K562 (cell line): ENCODE measurements at regions not wholly inside any gene's neighbourhood (a gene's known extent, or its start where the extent isn't known, plus 50 kb on each side); places are given as distances from the start of the nearest gene placed in this dataset.

Experiments used
- ATAC-seq: fragments of 200-7000 bp; cut with Tn5 transposase; 3 replicates; pipeline ENCODE4 v1.9.1; 2020; ENCODE audit warnings: moderate library complexity
- BruUV-seq: library from RNA; stranded (reverse); fragments of 400-500 nt; replicated peaks from 2 replicates; lab custom pipeline; 2021; lab: Mats Ljungman, UMichigan
- CTCF ChIA-PET: fragments of 300-600 bp; formaldehyde crosslinking; extraction: SDS; loops from one replicate; lab custom pipeline; 2021; ENCODE audit warnings: low intra/inter-chr PET ratio; lab: Yijun Ruan, JAX
- POLR2A ChIA-PET: fragments of 300-600, 350-650 bp; sonication (Branson Sonifier 250); formaldehyde crosslinking; extraction: SDS; loops from one replicate; lab custom pipeline; 2021; ENCODE audit warnings: antibody characterized with exemption, inconsistent platforms; lab: Yijun Ruan, JAX
- DNase-seq, 4 experiments: peaks; one replicate each; pipeline versions ENCODE4 v3.0.0 to v3.0.0-alpha.2; 2011 to 2018; ENCODE audit warnings: low spot score in 3 of 4, mixed read lengths in 3 of 4; ENCODE audit errors: extremely low read depth in 1 of 4
- FAIRE-seq: peaks from 2 replicates; lab custom pipeline; 2011; peaks lifted over from hg19 to GRCh38; lab: Jason Lieb, UNC
- H2AFZ ChIP-seq: 2 replicates; pipeline ENCODE4 v1.6.0; 2011; ENCODE audit warnings: low read depth, low read length, control low read depth, inconsistent platforms
- H3K27ac ChIP-seq: fragments of 200-600 bp; 3 replicates; pipeline ENCODE4 v1.8.0; 2011; ENCODE audit warnings: low read depth, mild to moderate bottlenecking, control low read depth, inconsistent platforms, low read length, moderate library complexity, mixed read lengths; ENCODE audit errors: extremely low read depth
- H3K27me3 ChIP-seq, 2 experiments: fragments of 300-600 bp in 1 of 2; 2 replicates in 1 of 2; 3 replicates in 1 of 2; pipeline versions ENCODE4 v1.6.0 to v1.8.0; 2011; ENCODE audit warnings: inconsistent platforms in 2 of 2, low read length in 2 of 2, mild to moderate bottlenecking in 1 of 2, mixed read lengths in 1 of 2, moderate library complexity in 1 of 2; ENCODE audit not compliant: control insufficient read depth in 2 of 2, insufficient read depth in 2 of 2
- H3K36me3 ChIP-seq: fragments of 300-600 bp; 3 replicates; pipeline ENCODE4 v1.8.0; 2011; ENCODE audit warnings: mild to moderate bottlenecking, low read length, inconsistent platforms; ENCODE audit not compliant: control insufficient read depth, insufficient read depth
- H3K4me1 ChIP-seq, 2 experiments: fragments of 200-600 bp in 1 of 2; replicated peaks in 1 of 2; 2 replicates in 1 of 2; 3 replicates in 1 of 2; pipeline versions ENCODE4 v1.5.1 to v1.8.0; 2011; ENCODE audit warnings: inconsistent platforms in 2 of 2, low read length in 2 of 2, mild to moderate bottlenecking in 1 of 2, mixed read lengths in 1 of 2, moderate library complexity in 1 of 2; ENCODE audit not compliant: control insufficient read depth in 2 of 2, insufficient read depth in 2 of 2
- H3K4me2 ChIP-seq: 2 replicates; pipeline ENCODE4 v1.6.1; 2011; ENCODE audit warnings: low read length, control low read depth, inconsistent platforms, mixed read lengths; ENCODE audit not compliant: insufficient read depth
- H3K4me3 ChIP-seq: fragments of 200-600 bp; sonication (generic), shearing (Covaris generic); 2 replicates; pipeline ENCODE4 v1.5.1; 2016; ENCODE audit warnings: control low read depth, inconsistent platforms
- H3K79me2 ChIP-seq: fragments of 200-600 bp; 3 replicates; pipeline ENCODE4 v1.8.0; 2011; ENCODE audit warnings: low read length, inconsistent platforms; ENCODE audit not compliant: control insufficient read depth, insufficient read depth
- H3K9ac ChIP-seq, 2 experiments: 2 replicates each; pipeline versions ENCODE4 v1.6.0 to v1.6.1; 2011; ENCODE audit warnings: low read depth in 2 of 2, low read length in 2 of 2, control low read depth in 1 of 2, inconsistent platforms in 1 of 2, mild to moderate bottlenecking in 1 of 2, mixed read lengths in 1 of 2; ENCODE audit not compliant: insufficient read depth in 1 of 2
- H3K9me1 ChIP-seq: one replicate; pipeline ENCODE4 v1.6.0; 2011; ENCODE audit warnings: inconsistent platforms, mild to moderate bottlenecking, low read length, moderate library complexity; ENCODE audit not compliant: control insufficient read depth, insufficient read depth
- H3K9me3 ChIP-seq: replicated peaks from 2 replicates; pipeline ENCODE4 v1.5.1; 2011; ENCODE audit warnings: low read depth, low read length, inconsistent platforms; ENCODE audit not compliant: control insufficient read depth, insufficient read depth
- H4K20me1 ChIP-seq: replicated peaks from 2 replicates; pipeline ENCODE4 v1.6.1; 2011; ENCODE audit warnings: low read length, inconsistent platforms, mixed read lengths; ENCODE audit not compliant: control insufficient read depth, insufficient read depth
- BACH1 ChIP-seq: fragments of 200-800 bp; sonication (Bioruptor generic); IDR thresholded peaks from 2 replicates; pipeline ENCODE4 v1.6.1; 2016; ENCODE audit warnings: missing genetic modification characterization, missing compliant biosample characterization
- CC2D1A ChIP-seq: fragments of 450-650 bp; IDR thresholded peaks from 2 replicates; pipeline ENCODE4 v1.6.1; 2017; ENCODE audit warnings: mild to moderate bottlenecking
- CEBPG ChIP-seq, 3 experiments: fragments of 200-800 bp in 1 of 3; sonication (Bioruptor generic) in 1 of 3; sonication (generic) in 1 of 3; formaldehyde crosslinking in 1 of 3; IDR thresholded peaks in 2 of 3; conservative IDR thresholded peaks in 1 of 3; 2 replicates each; pipeline versions ENCODE4 v1.6.1 to v1.8.0; 2016 to 2022; ENCODE audit warnings: missing compliant biosample characterization in 2 of 3, missing genetic modification characterization in 2 of 3, mild to moderate bottlenecking in 1 of 3, missing genetic modification reagents in 1 of 3
- COPS2 ChIP-seq: fragments of 450-650 bp; conservative IDR thresholded peaks from 2 replicates; pipeline ENCODE4 v1.6.1; 2016; ENCODE audit warnings: mild to moderate bottlenecking, moderate library complexity
- ESRRB ChIP-seq: fragments of 250-450 bp; sonication (Bioruptor Pico); IDR thresholded peaks from 2 replicates; pipeline ENCODE4 v1.5.0; 2020; ENCODE audit warnings: mild to moderate bottlenecking, moderate library complexity, borderline replicate concordance
- HEY1 ChIP-seq: fragments of 250-450 bp; sonication (Bioruptor Pico); IDR thresholded peaks from 2 replicates; pipeline ENCODE4 v1.5.0; 2020; ENCODE audit warnings: mild to moderate bottlenecking, moderate library complexity, borderline replicate concordance
- HNRNPUL1 ChIP-seq: fragments of 200-400 bp; formaldehyde crosslinking; IDR thresholded peaks from 2 replicates; pipeline ENCODE4 v1.6.1; 2017; ENCODE audit warnings: low read length
- NFYB ChIP-seq: IDR thresholded peaks from 2 replicates; pipeline ENCODE4 v1.6.1; 2011; ENCODE audit warnings: mild to moderate bottlenecking, moderate library complexity; ENCODE audit not compliant: insufficient read length; ENCODE audit errors: extremely low read depth
- RBM22 ChIP-seq: fragments of 200-400 bp; formaldehyde crosslinking; IDR thresholded peaks from 2 replicates; pipeline ENCODE4 v1.6.1; 2018; ENCODE audit warnings: low read length, low read depth; ENCODE audit not compliant: poor library complexity, severe bottlenecking
- STAG1 ChIP-seq: sonication (generic); formaldehyde crosslinking; IDR thresholded peaks from 2 replicates; pipeline ENCODE4 v1.5.0; 2020; ENCODE audit warnings: missing genetic modification reagents, borderline replicate concordance
- ZNF444 ChIP-seq: fragments of 250-450 bp; sonication (Bioruptor Pico); IDR thresholded peaks from 2 replicates; pipeline ENCODE4 v1.4.0; 2020; ENCODE audit warnings: mild to moderate bottlenecking, moderate library complexity
- ZNF584 ChIP-seq: fragments of 200-800 bp; sonication (Bioruptor generic); IDR thresholded peaks from 2 replicates; pipeline ENCODE4 v1.6.1; 2016; ENCODE audit warnings: low read depth, mild to moderate bottlenecking, missing genetic modification characterization, missing compliant biosample characterization
- ZNF717 ChIP-seq: fragments of 250-450 bp; sonication (Bioruptor Pico); IDR thresholded peaks from 2 replicates; pipeline ENCODE4 v1.5.0; 2021
- in situ Hi-C: fragments of 300-500 bp; cut with MboI; formaldehyde crosslinking; loops from 4 replicates; pipeline ENCODE4 v1.15.0; 2018; ENCODE audit warnings: inconsistent platforms, mixed read lengths
- intact Hi-C: fragments of 100-400 bp; cut with micrococcal nuclease; formaldehyde crosslinking; loops from 2 replicates; pipeline ENCODE4 v1.14.2; 2022

GRCh38 chr7:110131344-110131743, 959.6 kb upstream of the LRRN3 start:
- Histone ChIP-seq H3K36me3 (no peaks in the 10 kb centered on the region), H2AFZ (no peak overlapping the region), H3K9me3 (no peaks in the 10 kb centered on the region; the same call in 1 of the 2 replicates), H4K20me1 (no peaks in the 10 kb centered on the region), H3K27ac (no peak overlapping the region), H3K79me2 (no peaks in the 10 kb centered on the region), H3K9ac (no peak overlapping the region), H3K9me1 (no peaks in the 10 kb centered on the region), H3K4me3 (no peak overlapping the region), H3K27me3 (no peaks in the 10 kb centered on the region), H3K4me2 (no peak overlapping the region), H3K4me1 (no peaks in the 10 kb centered on the region)
- intact Hi-C loops (no loop called here), in situ Hi-C loops (no loop called here)
- no TSS peak for BruUV-seq
- CTCF ChIA-PET, result no interaction called here
- DNase-seq (no peak), FAIRE-seq (no peak), ATAC-seq (no peak)
- TF ChIP-seq ZNF584 (CRISPR knock-in tag), result no peak
- no peak for TF ChIP-seq ZNF717 (CRISPR knock-in tag)
- TF ChIP-seq NFYB, result no peak
- no peak for TF ChIP-seq BACH1
- no peak for TF ChIP-seq ESRRB (CRISPR knock-in tag)
- no peak for TF ChIP-seq CEBPG (CRISPR knock-in tag; IDR thresholded peaks at IDR 0.05)
- no peak for TF ChIP-seq CEBPG (tag; conservative IDR thresholded peaks at IDR 0.05 in 1 of 2, IDR thresholded peaks at IDR 0.05 in 1 of 2)
- TF ChIP-seq STAG1, result no peak
- TF ChIP-seq COPS2, result no peak
- TF ChIP-seq HEY1, result no peak
- TF ChIP-seq RBM22, result no peak
- no peak for TF ChIP-seq CC2D1A
- no peak for TF ChIP-seq ZNF444 (CRISPR knock-in tag)
- no peak for TF ChIP-seq HNRNPUL1
- POLR2A ChIA-PET, result no interaction called here
